CD14-positive monocyte (primary cell): ENCODE measurements at regions not wholly inside any gene's neighbourhood (a gene's known extent, or its start where the extent isn't known, plus 50 kb on each side); places are given as distances from the start of the nearest gene placed in this dataset.
A peak's percentile ranks its signal among the peaks of the same experiment; 100 is the strongest.

ENCODE experiments used
- DNase-seq, 3 donors: peaks; one replicate each; pipeline ENCODE4 v3.0.0-alpha.2; 2011 to 2022
- H2AFZ ChIP-seq: 2 replicates; pipeline ENCODE4 v1.6.0; 2012; ENCODE audit warnings: mild to moderate bottlenecking, low read depth, low read length, inconsistent platforms; ENCODE audit not compliant: insufficient read depth, poor library complexity, severe bottlenecking
- H3K27ac ChIP-seq, 2 donors: 1 replicate in 1 of 2; 2 replicates in 1 of 2; pipeline ENCODE4 v1.5.1; 2012 to 2013; ENCODE audit warnings: low read length in 2 of 2, control low read depth in 1 of 2, inconsistent platforms in 1 of 2, low read depth in 1 of 2, mild to moderate bottlenecking in 1 of 2
- H3K27me3 ChIP-seq, 2 donors: one replicate each; pipeline versions ENCODE4 v1.6.0 to v1.6.1; 2011 to 2013; ENCODE audit warnings: low read length in 2 of 2; ENCODE audit not compliant: control insufficient read depth in 2 of 2, insufficient read depth in 2 of 2
- H3K36me3 ChIP-seq, 2 donors: replicated peaks in 1 of 2; 1 replicate in 1 of 2; 2 replicates in 1 of 2; pipeline versions ENCODE4 v1.5.1 to v1.6.1; 2012 to 2013; ENCODE audit warnings: low read length in 2 of 2, control low read depth in 1 of 2, inconsistent platforms in 1 of 2, mild to moderate bottlenecking in 1 of 2; ENCODE audit not compliant: insufficient read depth in 2 of 2, control insufficient read depth in 1 of 2
- H3K4me1 ChIP-seq, 2 donors: 1 replicate in 1 of 2; 2 replicates in 1 of 2; pipeline versions ENCODE4 v1.5.1 to v1.6.1; 2012 to 2013; ENCODE audit warnings: low read length in 2 of 2, control low read depth in 1 of 2, inconsistent platforms in 1 of 2, mild to moderate bottlenecking in 1 of 2, moderate library complexity in 1 of 2; ENCODE audit not compliant: insufficient read depth in 2 of 2, control insufficient read depth in 1 of 2
- H3K4me2 ChIP-seq: replicated peaks from 2 replicates; pipeline ENCODE3; 2012; ENCODE audit warnings: low read length, moderate library complexity, mild to moderate bottlenecking; ENCODE audit not compliant: poor library complexity, severe bottlenecking; ENCODE audit errors: extremely low read depth
- H3K4me3 ChIP-seq, 3 experiments: fragments of 200-600 bp in 1 of 3; sonication (generic) in 1 of 3; replicated peaks in 1 of 3; 1 replicate in 2 of 3; 2 replicates in 1 of 3; pipeline ENCODE4 v1.5.1; 2011 to 2013; ENCODE audit warnings: low read length in 3 of 3, mild to moderate bottlenecking in 3 of 3, control low read depth in 2 of 3, low read depth in 2 of 3, inconsistent platforms in 1 of 3, moderate library complexity in 1 of 3
- H3K79me2 ChIP-seq: 2 replicates; pipeline ENCODE4 v1.6.0; 2012; ENCODE audit warnings: mild to moderate bottlenecking, control low read depth, inconsistent platforms, low read length, moderate library complexity; ENCODE audit not compliant: insufficient read depth
- H3K9ac ChIP-seq: 2 replicates; pipeline ENCODE4 v1.6.0; 2017; ENCODE audit warnings: low read length, mild to moderate bottlenecking; ENCODE audit not compliant: insufficient read depth, poor library complexity, severe bottlenecking
- H3K9me3 ChIP-seq, 2 donors: replicated peaks in 1 of 2; 1 replicate in 1 of 2; 2 replicates in 1 of 2; pipeline versions ENCODE4 v1.5.1 to v1.6.1; 2012 to 2013; ENCODE audit warnings: low read length in 2 of 2, control low read depth in 1 of 2; ENCODE audit not compliant: control insufficient read depth in 1 of 2, insufficient read depth in 1 of 2
- H4K20me1 ChIP-seq: 2 replicates; pipeline ENCODE4 v1.6.0; 2012; ENCODE audit warnings: mild to moderate bottlenecking, low read length, control low read depth, moderate library complexity; ENCODE audit not compliant: insufficient read depth
- H3K27ac Mint-ChIP-seq, 7 donors: one replicate each; pipeline ENCODE4 v1.8.0; 2020; ENCODE audit warnings: mild to moderate bottlenecking in 7 of 7, mixed read lengths in 7 of 7, moderate library complexity in 6 of 7, inconsistent platforms in 2 of 7
- H3K27me3 Mint-ChIP-seq, 3 donors: one replicate each; pipeline ENCODE4 v1.8.0; 2021 to 2022; ENCODE audit warnings: low read depth in 3 of 3, mild to moderate bottlenecking in 3 of 3, mixed read lengths in 3 of 3, moderate library complexity in 3 of 3, inconsistent platforms in 1 of 3
- H3K36me3 Mint-ChIP-seq, 2 donors: one replicate each; pipeline ENCODE4 v1.8.0; 2020; ENCODE audit warnings: mixed read lengths in 2 of 2, inconsistent platforms in 1 of 2, mild to moderate bottlenecking in 1 of 2
- H3K4me1 Mint-ChIP-seq: one replicate; pipeline ENCODE4 v1.8.0; 2020; ENCODE audit warnings: mild to moderate bottlenecking, mixed read lengths
- H3K4me3 Mint-ChIP-seq, 2 donors: one replicate each; pipeline ENCODE4 v1.8.0; 2020; ENCODE audit warnings: mild to moderate bottlenecking in 2 of 2, mixed read lengths in 2 of 2, moderate library complexity in 1 of 2
- H3K9me3 Mint-ChIP-seq, 7 donors: one replicate each; pipeline ENCODE4 v1.8.0; 2020 to 2022; ENCODE audit warnings: mixed read lengths in 7 of 7, mild to moderate bottlenecking in 6 of 7, moderate library complexity in 6 of 7, inconsistent platforms in 2 of 7
- CTCF ChIP-seq: fragments of 200-600 bp; IDR thresholded peaks from one replicate; pipeline ENCODE4 v1.8.0; 2022; ENCODE audit warnings: antibody characterized with exemption, mild to moderate bottlenecking
- WGBS: methylation state at CpG from one replicate; pipeline ENCODE4 v1.1.5; 2013; ENCODE audit warnings: missing lambda C conversion rate; ENCODE audit not compliant: insufficient coverage; 5-methylcytosine and 5-hydroxymethylcytosine counted together
- intact Hi-C, 2 donors: fragments of 100-400 bp; cut with micrococcal nuclease; formaldehyde crosslinking; loops; one replicate each; pipeline versions ENCODE4 v1.15.0 to v1.15.1; 2023

GRCh38 chr3:22960105-22960984, 242.8 kb upstream of the UBE2E2 start:
- Mint-ChIP-seq H3K4me1 (no peaks in the 10 kb centered on the region), H3K27me3 (peaks cover 0 to 7% (median 5%) of the 10 kb centered on the region in 3 donors)
- WGBS = 67% methylated on average over 1 of the region's 8 CpGs

DNA sequence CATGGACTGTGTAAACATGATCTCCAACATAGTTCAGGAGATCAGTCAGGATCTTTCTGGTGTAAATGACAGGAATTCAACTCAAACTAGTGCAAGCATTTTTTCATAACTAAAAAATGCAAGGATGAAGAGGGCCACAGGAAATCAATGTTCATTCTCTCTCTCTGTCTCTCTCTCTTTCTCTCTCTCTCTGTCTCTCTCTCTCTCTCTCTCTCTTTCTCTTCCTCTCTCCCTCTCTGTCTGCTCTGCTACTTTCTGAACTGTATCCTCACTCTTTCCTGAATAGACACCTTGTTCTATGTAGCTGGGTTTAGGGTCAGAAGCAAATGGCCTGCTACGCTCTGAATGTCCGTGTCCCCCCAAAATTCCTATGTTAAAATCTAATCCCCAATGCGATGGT, 240.9 kb upstream of the UBE2E2 start:
- Histone ChIP-seq H4K20me1 (no peaks in the 10 kb centered on the region), H3K9ac (no peak overlapping the region), H3K4me2 (no peak overlapping the region), H3K27me3 (no peaks in the 10 kb centered on the region), H3K4me3 (no peak overlapping the region), H2AFZ (no peak overlapping the region), H3K9me3 (no peaks in the 10 kb centered on the region), H3K79me2 (no peaks in the 10 kb centered on the region), H3K4me1 (no peaks in the 10 kb centered on the region), H3K36me3 (no peaks in the 10 kb centered on the region), H3K27ac (no peak overlapping the region)
- DNase-seq = no peak
- no peaks in the 10 kb centered on the region for H3K4me1 Mint-ChIP-seq
- H3K27me3 Mint-ChIP-seq = peaks cover 0 to 5% (median 5%) of the 10 kb centered on the region in 3 donors
- H3K36me3 Mint-ChIP-seq = no peaks in the 10 kb centered on the region
- H3K27ac Mint-ChIP-seq = no peak overlapping the region
- TF ChIP-seq CTCF = no peak
- WGBS = no CpG with 5 or more reads among the region's 3 CpGs
- H3K4me3 Mint-ChIP-seq = no peak overlapping the region
- H3K9me3 Mint-ChIP-seq = no peaks in the 10 kb centered on the region
- intact Hi-C loops = loop anchor here in 1 of 2 donors (5.0 kb wide), 1 partner anchor 400 kb away; no protein-coding TSS in a partner anchor

More at GRCh38 chr3:22960105-22960984, 242.8 kb upstream of the UBE2E2 start:
- Mint-ChIP-seq H3K4me3 (no peak overlapping the region), H3K9me3 (peaks cover 0 to 1% (median 0%) of the 10 kb centered on the region in 7 donors), H3K36me3 (no peaks in the 10 kb centered on the region), H3K27ac (no peak overlapping the region)
- peak in 1 of 3 donors; percentile 2 for DNase-seq
- Histone ChIP-seq H3K27ac (no peak overlapping the region), H3K4me1 (no peaks in the 10 kb centered on the region), H3K27me3 (no peaks in the 10 kb centered on the region), H3K9ac (no peak overlapping the region), H3K36me3 (no peaks in the 10 kb centered on the region), H3K4me2 (no peak overlapping the region), H3K4me3 (no peak overlapping the region), H3K79me2 (no peaks in the 10 kb centered on the region), H3K9me3 (no peaks in the 10 kb centered on the region), H4K20me1 (no peaks in the 10 kb centered on the region), H2AFZ (no peak overlapping the region)
- peak; percentile 68 for TF ChIP-seq CTCF
- intact Hi-C loops = loop anchor here in 1 of 2 donors (5.0 kb wide), 1 partner anchor 398 kb away; no protein-coding TSS in a partner anchor
